ENCODE measurements at regions not wholly inside any gene's neighbourhood (a gene's known extent, or its start where the extent isn't known, plus 50 kb on each side); places are given as distances from the start of the nearest gene placed in this dataset.

- no peak overlapping the region for H3K4me3 ChIP-seq (ENCODE audit: low read length in 2 of 2)
- WGBS = 88% methylated on average over 5 of the region's 5 CpGs
Measured at GRCh38 chr10:20963721-20964595, 66.8 kb upstream of the NEBL start.

GRCh38 chr10:20963056-20963455 lies 65.9 kb upstream of the NEBL start:
- Histone ChIP-seq H3K27ac (ENCODE audit: low read depth in 1 of 2, low read length in 1 of 2) (no peak overlapping the region), H3K9me3 (ENCODE audit: control insufficient read depth in 2 of 2, insufficient read depth in 1 of 2, low read length in 1 of 2) (no peaks in the 10 kb centered on the region), H3K4me1 (ENCODE audit: control insufficient read depth in 2 of 2, insufficient read depth in 2 of 2, low read length in 2 of 2) (no peaks in the 10 kb centered on the region), H3K36me3 (ENCODE audit: control insufficient read depth in 2 of 2, insufficient read depth in 2 of 2, low read length in 1 of 2) (no peaks in the 10 kb centered on the region), H3K27me3 (ENCODE audit: control insufficient read depth in 2 of 2, insufficient read depth in 1 of 2, low read length in 1 of 2) (no peaks in the 10 kb centered on the region), H3K4me3 (ENCODE audit: low read length in 2 of 2) (no peak overlapping the region)
- no peak for DNase-seq (ENCODE audit: low read depth in 6 of 9, low spot score in 9 of 9)
- WGBS = 94% methylated on average over 3 of the region's 3 CpGs

More at GRCh38 chr10:20963721-20964595, 66.8 kb upstream of the NEBL start:
- no peaks in the 10 kb centered on the region for H3K36me3 ChIP-seq (ENCODE audit: control insufficient read depth in 2 of 2, insufficient read depth in 2 of 2, low read length in 1 of 2)
- no peaks in the 10 kb centered on the region for H3K9me3 ChIP-seq (ENCODE audit: control insufficient read depth in 2 of 2, insufficient read depth in 1 of 2, low read length in 1 of 2)
- no peak overlapping the region for H3K27ac ChIP-seq (ENCODE audit: low read depth in 1 of 2, low read length in 1 of 2)
- DNase-seq (ENCODE audit: low read depth in 6 of 9, low spot score in 9 of 9) = no peak
- H3K4me1 ChIP-seq (ENCODE audit: control insufficient read depth in 2 of 2, insufficient read depth in 2 of 2, low read length in 2 of 2) = no peaks in the 10 kb centered on the region
- H3K27me3 ChIP-seq (ENCODE audit: control insufficient read depth in 2 of 2, insufficient read depth in 1 of 2, low read length in 1 of 2) = no peaks in the 10 kb centered on the region

DNA sequence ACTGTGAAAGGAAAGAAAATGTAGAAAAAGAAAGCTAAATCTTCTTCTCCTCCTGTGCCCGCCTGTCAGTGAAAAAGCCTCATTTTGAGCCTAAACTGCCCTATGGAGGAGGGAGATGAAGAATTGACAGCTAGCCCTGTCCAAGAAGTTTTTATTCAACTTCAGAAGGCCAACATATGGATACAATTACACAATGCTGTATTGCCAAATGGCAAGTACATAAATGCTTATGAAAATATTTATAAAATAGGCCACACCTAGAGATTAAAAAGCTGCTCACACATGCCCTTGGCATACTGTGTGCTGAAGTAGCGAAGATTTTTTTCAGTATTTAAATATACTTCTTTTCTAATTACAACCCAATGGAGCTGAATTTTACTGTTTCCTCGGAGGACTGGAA lies 65.1 kb upstream of the NEBL start:
- Histone ChIP-seq H3K27ac (ENCODE audit: low read depth in 1 of 2, low read length in 1 of 2) (no peak overlapping the region), H3K36me3 (ENCODE audit: control insufficient read depth in 2 of 2, insufficient read depth in 2 of 2, low read length in 1 of 2) (no peaks in the 10 kb centered on the region), H3K9me3 (ENCODE audit: control insufficient read depth in 2 of 2, insufficient read depth in 1 of 2, low read length in 1 of 2) (no peaks in the 10 kb centered on the region), H3K27me3 (ENCODE audit: control insufficient read depth in 2 of 2, insufficient read depth in 1 of 2, low read length in 1 of 2) (no peaks in the 10 kb centered on the region), H3K4me3 (ENCODE audit: low read length in 2 of 2) (no peak overlapping the region), H3K4me1 (ENCODE audit: control insufficient read depth in 2 of 2, insufficient read depth in 2 of 2, low read length in 2 of 2) (no peaks in the 10 kb centered on the region)
- WGBS = 93% methylated on average over 3 of the region's 3 CpGs
- DNase-seq (ENCODE audit: low read depth in 6 of 9, low spot score in 9 of 9) = no peak

DNA sequence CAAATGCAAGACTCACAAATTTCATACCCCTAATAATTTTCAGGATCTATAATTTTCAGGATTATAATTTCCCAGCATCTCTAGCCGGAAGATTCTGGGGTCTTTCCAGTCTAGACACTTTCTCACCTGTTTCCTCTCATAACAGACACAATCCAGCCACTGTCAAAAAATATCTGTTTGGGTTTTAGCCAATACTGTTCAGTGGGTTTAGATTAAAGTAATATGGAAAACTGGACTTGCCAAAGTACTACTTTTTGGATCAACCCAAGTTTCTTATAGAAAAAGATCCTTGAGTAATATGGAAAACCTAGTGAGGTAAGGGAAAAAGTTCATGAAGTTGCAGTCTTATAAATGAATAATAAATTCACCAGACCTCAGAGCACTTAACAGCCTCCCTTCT lies 62.1 kb upstream of the NEBL start:
- H3K4me1 ChIP-seq (ENCODE audit: control insufficient read depth in 2 of 2, insufficient read depth in 2 of 2, low read length in 2 of 2) = no peaks in the 10 kb centered on the region
- peaks cover 0 to 5% of the 10 kb centered on the region in 2 donors for H3K9me3 ChIP-seq (ENCODE audit: control insufficient read depth in 2 of 2, insufficient read depth in 1 of 2, low read length in 1 of 2)
- no peak for DNase-seq (ENCODE audit: low read depth in 6 of 9, low spot score in 9 of 9)
- H3K36me3 ChIP-seq (ENCODE audit: control insufficient read depth in 2 of 2, insufficient read depth in 2 of 2, low read length in 1 of 2) = no peaks in the 10 kb centered on the region
- no peaks in the 10 kb centered on the region for H3K27me3 ChIP-seq (ENCODE audit: control insufficient read depth in 2 of 2, insufficient read depth in 1 of 2, low read length in 1 of 2)
- 89% methylated on average over 1 of the region's 1 CpG for WGBS
- H3K4me3 ChIP-seq (ENCODE audit: low read length in 2 of 2) = no peak overlapping the region
- H3K27ac ChIP-seq (ENCODE audit: low read depth in 1 of 2, low read length in 1 of 2) = no peak overlapping the region

DNA sequence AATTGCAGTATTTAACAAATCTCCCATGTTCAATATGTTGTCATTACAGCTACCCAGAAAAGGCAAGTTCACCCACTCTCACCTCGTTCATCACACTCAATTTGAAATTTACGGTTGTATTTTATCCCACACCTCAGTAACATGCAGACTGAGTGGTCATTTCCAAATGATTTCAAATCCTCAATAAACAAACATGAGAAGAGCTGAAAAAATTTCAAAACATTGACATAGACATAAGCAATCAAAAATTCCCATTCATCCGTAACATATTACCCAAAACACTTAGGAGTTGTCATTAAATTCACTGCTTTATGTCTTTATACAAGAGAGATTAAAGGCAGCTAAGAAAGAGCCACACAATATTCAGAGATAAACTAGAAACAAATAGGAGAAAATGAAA lies 61.7 kb upstream of the NEBL start:
- Histone ChIP-seq H3K4me3 (ENCODE audit: low read length in 2 of 2) (no peak overlapping the region), H3K36me3 (ENCODE audit: control insufficient read depth in 2 of 2, insufficient read depth in 2 of 2, low read length in 1 of 2) (no peaks in the 10 kb centered on the region), H3K9me3 (ENCODE audit: control insufficient read depth in 2 of 2, insufficient read depth in 1 of 2, low read length in 1 of 2) (peaks cover 0 to 5% of the 10 kb centered on the region in 2 donors), H3K27me3 (ENCODE audit: control insufficient read depth in 2 of 2, insufficient read depth in 1 of 2, low read length in 1 of 2) (no peaks in the 10 kb centered on the region), H3K27ac (ENCODE audit: low read depth in 1 of 2, low read length in 1 of 2) (no peak overlapping the region), H3K4me1 (ENCODE audit: control insufficient read depth in 2 of 2, insufficient read depth in 2 of 2, low read length in 2 of 2) (no peaks in the 10 kb centered on the region)
- 96% methylated on average over 3 of the region's 3 CpGs for WGBS
- no peak for DNase-seq (ENCODE audit: low read depth in 6 of 9, low spot score in 9 of 9)

DNA sequence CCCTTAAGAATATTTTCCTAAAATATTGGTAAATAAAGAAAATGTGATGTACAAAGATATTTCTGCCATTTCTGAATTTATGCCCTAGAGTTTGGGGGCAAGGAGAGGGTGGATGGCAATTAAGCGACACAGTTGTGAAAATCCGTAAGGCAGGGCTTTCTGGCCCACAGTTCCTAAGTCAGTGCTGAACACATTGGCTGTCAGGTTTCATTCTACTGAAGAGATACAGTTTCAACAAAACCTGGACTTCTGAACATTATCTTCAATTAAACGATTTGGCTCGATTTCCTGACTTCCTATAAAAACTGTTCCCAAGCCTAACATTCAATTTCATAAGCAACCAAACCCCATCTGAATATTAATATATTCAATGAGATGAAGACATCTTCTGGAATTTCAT lies 61.1 kb upstream of the NEBL start:
- WGBS = 95% methylated on average over 4 of the region's 4 CpGs
- no peaks in the 10 kb centered on the region for H3K4me1 ChIP-seq (ENCODE audit: control insufficient read depth in 2 of 2, insufficient read depth in 2 of 2, low read length in 2 of 2)
- peaks cover 0 to 5% of the 10 kb centered on the region in 2 donors for H3K9me3 ChIP-seq (ENCODE audit: control insufficient read depth in 2 of 2, insufficient read depth in 1 of 2, low read length in 1 of 2)
- H3K27ac ChIP-seq (ENCODE audit: low read depth in 1 of 2, low read length in 1 of 2) = no peak overlapping the region
- DNase-seq (ENCODE audit: low read depth in 6 of 9, low spot score in 9 of 9) = no peak
- H3K36me3 ChIP-seq (ENCODE audit: control insufficient read depth in 2 of 2, insufficient read depth in 2 of 2, low read length in 1 of 2) = no peaks in the 10 kb centered on the region
- H3K27me3 ChIP-seq (ENCODE audit: control insufficient read depth in 2 of 2, insufficient read depth in 1 of 2, low read length in 1 of 2) = no peaks in the 10 kb centered on the region
- no peak overlapping the region for H3K4me3 ChIP-seq (ENCODE audit: low read length in 2 of 2)

DNA sequence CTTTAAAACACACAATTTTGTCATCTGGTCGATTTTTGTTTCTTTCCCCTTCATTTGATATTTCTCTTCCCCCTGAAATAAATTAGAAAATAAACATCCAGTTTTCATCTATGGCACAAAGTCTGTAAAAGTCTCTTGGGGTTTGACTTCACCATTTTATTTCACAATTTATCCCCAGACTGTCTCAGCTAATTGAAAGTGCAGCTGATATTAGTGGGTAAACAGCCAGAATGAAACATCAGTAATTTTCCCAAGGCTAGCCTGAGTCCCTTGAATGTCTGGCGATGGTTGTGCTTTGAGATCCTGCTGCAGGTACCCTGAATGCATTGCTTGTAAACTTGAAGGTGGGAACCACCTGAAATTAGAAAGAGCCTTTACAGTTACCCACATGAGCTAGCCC lies 60.6 kb upstream of the NEBL start:
- Histone ChIP-seq H3K36me3 (ENCODE audit: control insufficient read depth in 2 of 2, insufficient read depth in 2 of 2, low read length in 1 of 2) (no peaks in the 10 kb centered on the region), H3K9me3 (ENCODE audit: control insufficient read depth in 2 of 2, insufficient read depth in 1 of 2, low read length in 1 of 2) (peaks cover 0 to 5% of the 10 kb centered on the region in 2 donors), H3K4me1 (ENCODE audit: control insufficient read depth in 2 of 2, insufficient read depth in 2 of 2, low read length in 2 of 2) (no peaks in the 10 kb centered on the region), H3K27me3 (ENCODE audit: control insufficient read depth in 2 of 2, insufficient read depth in 1 of 2, low read length in 1 of 2) (no peaks in the 10 kb centered on the region), H3K4me3 (ENCODE audit: low read length in 2 of 2) (no peak overlapping the region), H3K27ac (ENCODE audit: low read depth in 1 of 2, low read length in 1 of 2) (no peak overlapping the region)
- DNase-seq (ENCODE audit: low read depth in 6 of 9, low spot score in 9 of 9) = no peak
- 84% methylated on average over 2 of the region's 2 CpGs for whole genome bisulfite sequencing

DNA sequence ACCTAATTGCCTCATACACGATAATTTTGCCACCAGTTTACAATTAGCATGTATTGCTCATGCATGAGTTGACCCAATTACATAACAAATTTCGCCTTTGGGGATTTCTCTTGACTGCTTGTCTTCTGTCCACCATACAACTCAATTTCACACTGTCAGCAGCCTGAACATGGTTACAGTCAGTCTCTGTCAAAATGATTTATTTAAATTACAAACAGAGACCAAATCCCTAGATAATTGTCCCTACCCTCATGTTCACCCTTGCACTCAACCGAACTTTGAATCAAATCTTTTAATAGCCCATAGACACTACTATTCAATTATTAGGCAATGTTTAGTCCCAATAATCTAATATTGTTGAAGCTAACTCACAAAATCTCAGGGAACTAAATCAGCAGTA lies 59.7 kb upstream of the NEBL start:
- H3K36me3 ChIP-seq (ENCODE audit: control insufficient read depth in 2 of 2, insufficient read depth in 2 of 2, low read length in 1 of 2) = no peaks in the 10 kb centered on the region

DNA sequence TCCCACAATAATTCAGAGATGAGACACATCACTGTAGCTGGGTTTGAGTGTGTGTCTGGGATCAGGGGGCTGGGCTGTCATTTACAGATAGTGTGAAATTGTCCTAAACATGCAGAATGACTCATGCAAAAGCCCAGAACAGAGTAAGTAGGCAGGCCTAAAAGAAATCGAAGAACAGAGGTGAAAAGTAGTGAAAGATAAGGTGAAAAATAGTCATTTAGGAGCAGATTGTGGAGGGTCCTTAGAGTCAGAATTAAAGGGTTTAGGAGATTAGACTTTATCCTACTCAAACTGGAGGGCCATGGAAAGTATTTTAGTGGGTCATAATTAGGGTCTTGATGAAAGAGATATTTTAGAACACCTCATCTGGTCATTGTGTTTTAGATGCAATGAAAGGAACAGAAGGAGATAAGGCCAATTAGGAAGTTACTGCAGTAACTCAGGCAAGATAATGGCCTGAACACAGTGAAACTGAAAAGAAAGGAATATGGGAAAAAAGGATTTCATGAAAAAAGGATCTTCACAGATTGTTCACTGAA lies 58.3 kb upstream of the NEBL start:
- WGBS = 71% methylated on average over 1 of the region's 1 CpG

More for the DNA sequence above, 59.7 kb upstream of the NEBL start:
- Histone ChIP-seq H3K4me3 (ENCODE audit: low read length in 2 of 2) (no peak overlapping the region), H3K4me1 (ENCODE audit: control insufficient read depth in 2 of 2, insufficient read depth in 2 of 2, low read length in 2 of 2) (no peaks in the 10 kb centered on the region), H3K9me3 (ENCODE audit: control insufficient read depth in 2 of 2, insufficient read depth in 1 of 2, low read length in 1 of 2) (peaks cover 0 to 5% of the 10 kb centered on the region in 2 donors), H3K27ac (ENCODE audit: low read depth in 1 of 2, low read length in 1 of 2) (no peak overlapping the region), H3K27me3 (ENCODE audit: control insufficient read depth in 2 of 2, insufficient read depth in 1 of 2, low read length in 1 of 2) (no peaks in the 10 kb centered on the region)
- 86% methylated on average over 3 of the region's 3 CpGs for WGBS
- no peak for DNase-seq (ENCODE audit: low read depth in 6 of 9, low spot score in 9 of 9)

More for the DNA sequence above, 58.3 kb upstream of the NEBL start:
- Histone ChIP-seq H3K27ac (ENCODE audit: low read depth in 1 of 2, low read length in 1 of 2) (no peak overlapping the region), H3K4me1 (ENCODE audit: control insufficient read depth in 2 of 2, insufficient read depth in 2 of 2, low read length in 2 of 2) (no peaks in the 10 kb centered on the region), H3K36me3 (ENCODE audit: control insufficient read depth in 2 of 2, insufficient read depth in 2 of 2, low read length in 1 of 2) (no peaks in the 10 kb centered on the region), H3K4me3 (ENCODE audit: low read length in 2 of 2) (no peak overlapping the region), H3K27me3 (ENCODE audit: control insufficient read depth in 2 of 2, insufficient read depth in 1 of 2, low read length in 1 of 2) (no peaks in the 10 kb centered on the region), H3K9me3 (ENCODE audit: control insufficient read depth in 2 of 2, insufficient read depth in 1 of 2, low read length in 1 of 2) (peaks cover 0 to 5% of the 10 kb centered on the region in 2 donors)
- no peak for DNase-seq (ENCODE audit: low read depth in 6 of 9, low spot score in 9 of 9)

Measured in thymus (tissue), 11 donors.